ENCODE measurements at regions not wholly inside any gene's neighbourhood (a gene's known extent, or its start where the extent isn't known, plus 50 kb on each side); places are given as distances from the start of the nearest gene placed in this dataset.

DNA sequence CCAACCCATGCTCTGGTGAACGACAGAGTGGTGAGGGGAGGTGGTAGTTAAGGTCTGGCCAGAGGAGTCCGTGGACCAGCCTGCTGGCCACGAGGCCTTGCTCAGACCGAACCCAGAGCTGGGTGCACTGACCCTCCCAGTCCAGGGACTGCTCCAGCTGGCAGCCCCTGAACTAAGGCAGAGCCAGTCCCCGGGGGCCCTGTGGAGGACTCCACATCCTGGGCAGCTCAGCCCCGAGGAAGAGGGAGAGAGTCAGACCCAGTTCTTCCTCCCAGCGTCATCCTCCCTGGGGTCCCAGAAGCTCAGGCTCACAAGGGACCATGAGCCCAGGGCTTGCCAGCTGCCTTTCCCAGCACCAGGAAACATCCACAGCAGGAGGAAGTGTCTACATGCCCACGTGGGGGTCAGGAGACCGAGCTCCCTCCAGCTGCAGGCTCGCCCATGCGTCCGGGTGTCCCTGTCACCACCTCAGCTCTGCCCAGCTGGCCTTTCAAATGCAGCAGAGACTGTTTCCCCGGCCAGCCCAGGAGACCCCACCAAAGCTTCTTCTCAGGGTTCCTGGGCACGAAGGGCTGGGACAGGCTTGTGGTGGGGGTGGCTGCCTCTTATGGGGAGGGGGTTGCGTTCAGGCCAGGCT, 194.4 kb downstream of the KIF26A start:
- TF ChIP-seq, protein P1, sequence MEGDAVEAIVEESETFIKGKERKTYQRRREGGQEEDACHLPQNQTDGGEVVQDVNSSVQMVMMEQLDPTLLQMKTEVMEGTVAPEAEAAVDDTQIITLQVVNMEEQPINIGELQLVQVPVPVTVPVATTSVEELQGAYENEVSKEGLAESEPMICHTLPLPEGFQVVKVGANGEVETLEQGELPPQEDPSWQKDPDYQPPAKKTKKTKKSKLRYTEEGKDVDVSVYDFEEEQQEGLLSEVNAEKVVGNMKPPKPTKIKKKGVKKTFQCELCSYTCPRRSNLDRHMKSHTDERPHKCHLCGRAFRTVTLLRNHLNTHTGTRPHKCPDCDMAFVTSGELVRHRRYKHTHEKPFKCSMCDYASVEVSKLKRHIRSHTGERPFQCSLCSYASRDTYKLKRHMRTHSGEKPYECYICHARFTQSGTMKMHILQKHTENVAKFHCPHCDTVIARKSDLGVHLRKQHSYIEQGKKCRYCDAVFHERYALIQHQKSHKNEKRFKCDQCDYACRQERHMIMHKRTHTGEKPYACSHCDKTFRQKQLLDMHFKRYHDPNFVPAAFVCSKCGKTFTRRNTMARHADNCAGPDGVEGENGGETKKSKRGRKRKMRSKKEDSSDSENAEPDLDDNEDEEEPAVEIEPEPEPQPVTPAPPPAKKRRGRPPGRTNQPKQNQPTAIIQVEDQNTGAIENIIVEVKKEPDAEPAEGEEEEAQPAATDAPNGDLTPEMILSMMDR (IDR thresholded peaks at IDR 0.05): no peak
- TF ChIP-seq POLR2A (IDR thresholded peaks at IDR 0.05) (no peak), POLR2AphosphoS5 (IDR thresholded peaks at IDR 0.05) (no peak)
